SK-N-SH treated with all-trans-retinoic acid at 6 μM for 48 hours (cell line): ENCODE measurements at regions not wholly inside any gene's neighbourhood (a gene's known extent, or its start where the extent isn't known, plus 50 kb on each side); places are given as distances from the start of the nearest gene placed in this dataset.

Experiments
- ARNTL ChIP-seq: fragments of 450-650 bp; formaldehyde crosslinking; IDR thresholded peaks from 2 replicates; pipeline ENCODE4 v1.5.0; 2020; ENCODE audit warnings: low read depth, mild to moderate bottlenecking, moderate library complexity, borderline replicate concordance
- TCF4 ChIP-seq: fragments of 250-450 bp; sonication (Bioruptor Pico); IDR thresholded peaks from 2 replicates; pipeline ENCODE4 v1.8.0; 2021; ENCODE audit warnings: mild to moderate bottlenecking, moderate library complexity, borderline replicate concordance
- TOX ChIP-seq: fragments of 250-450 bp; sonication (Bioruptor Pico); IDR thresholded peaks from 2 replicates; pipeline ENCODE4 v1.8.0; 2021; ENCODE audit warnings: mild to moderate bottlenecking, moderate library complexity, borderline replicate concordance
- ZFP3 ChIP-seq: fragments of 250-450 bp; sonication (Bioruptor Pico); IDR thresholded peaks from 2 replicates; pipeline ENCODE4 v1.5.0; 2020; ENCODE audit warnings: mild to moderate bottlenecking, moderate library complexity
- ZFP30 ChIP-seq: fragments of 450-650 bp; formaldehyde crosslinking; IDR thresholded peaks from 2 replicates; pipeline ENCODE4 v1.5.0; 2022; ENCODE audit warnings: mild to moderate bottlenecking, moderate library complexity
- TF ChIP-seq, protein P1 (sequence below): fragments of 250-450 bp; sonication (Bioruptor Pico); IDR thresholded peaks from 2 replicates; pipeline ENCODE4 v1.8.0; 2020; ENCODE audit warnings: mild to moderate bottlenecking, moderate library complexity, borderline replicate concordance
- TF ChIP-seq, protein P2 (sequence below): fragments of 250-450 bp; sonication (Bioruptor Pico); IDR thresholded peaks from 2 replicates; pipeline ENCODE4 v1.5.1; 2020; ENCODE audit warnings: low read depth, mild to moderate bottlenecking, moderate library complexity
- TF ChIP-seq, protein P3 (sequence below): fragments of 250-450 bp; sonication (Bioruptor Pico); IDR thresholded peaks from 2 replicates; pipeline ENCODE4 v1.5.0; 2020; ENCODE audit warnings: mild to moderate bottlenecking, moderate library complexity

DNA sequence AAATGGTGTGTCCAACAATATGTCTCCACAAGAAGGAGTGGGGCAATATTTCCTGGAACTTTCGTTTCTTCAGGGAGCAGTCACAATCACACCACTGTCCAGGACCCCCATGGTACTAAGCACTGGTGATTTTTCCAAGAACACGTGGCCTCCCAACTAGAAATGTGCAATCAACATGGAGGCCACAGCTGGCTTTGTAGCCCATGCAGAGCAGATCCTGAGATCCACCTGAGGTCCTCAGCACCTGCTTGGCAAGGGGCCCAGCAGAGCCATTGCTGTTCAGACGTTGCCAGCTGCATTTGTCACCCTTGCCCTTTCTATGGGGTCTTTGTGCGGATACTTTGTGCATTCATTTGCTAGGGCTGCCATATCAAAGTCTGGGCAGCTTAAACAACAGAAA is 334.5 kb upstream of the IRX4 start:
- TF ChIP-seq, protein P1, sequence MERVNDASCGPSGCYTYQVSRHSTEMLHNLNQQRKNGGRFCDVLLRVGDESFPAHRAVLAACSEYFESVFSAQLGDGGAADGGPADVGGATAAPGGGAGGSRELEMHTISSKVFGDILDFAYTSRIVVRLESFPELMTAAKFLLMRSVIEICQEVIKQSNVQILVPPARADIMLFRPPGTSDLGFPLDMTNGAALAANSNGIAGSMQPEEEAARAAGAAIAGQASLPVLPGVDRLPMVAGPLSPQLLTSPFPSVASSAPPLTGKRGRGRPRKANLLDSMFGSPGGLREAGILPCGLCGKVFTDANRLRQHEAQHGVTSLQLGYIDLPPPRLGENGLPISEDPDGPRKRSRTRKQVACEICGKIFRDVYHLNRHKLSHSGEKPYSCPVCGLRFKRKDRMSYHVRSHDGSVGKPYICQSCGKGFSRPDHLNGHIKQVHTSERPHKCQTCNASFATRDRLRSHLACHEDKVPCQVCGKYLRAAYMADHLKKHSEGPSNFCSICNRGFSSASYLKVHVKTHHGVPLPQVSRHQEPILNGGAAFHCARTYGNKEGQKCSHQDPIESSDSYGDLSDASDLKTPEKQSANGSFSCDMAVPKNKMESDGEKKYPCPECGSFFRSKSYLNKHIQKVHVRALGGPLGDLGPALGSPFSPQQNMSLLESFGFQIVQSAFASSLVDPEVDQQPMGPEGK, result no peak
- TF ChIP-seq ZFP3 (CRISPR knock-in tag) (no peak), TCF4 (no peak), ARNTL (CRISPR knock-in tag) (no peak), ZFP30 (CRISPR knock-in tag) (no peak), TOX (CRISPR knock-in tag) (no peak)
- TF ChIP-seq, protein P2, sequence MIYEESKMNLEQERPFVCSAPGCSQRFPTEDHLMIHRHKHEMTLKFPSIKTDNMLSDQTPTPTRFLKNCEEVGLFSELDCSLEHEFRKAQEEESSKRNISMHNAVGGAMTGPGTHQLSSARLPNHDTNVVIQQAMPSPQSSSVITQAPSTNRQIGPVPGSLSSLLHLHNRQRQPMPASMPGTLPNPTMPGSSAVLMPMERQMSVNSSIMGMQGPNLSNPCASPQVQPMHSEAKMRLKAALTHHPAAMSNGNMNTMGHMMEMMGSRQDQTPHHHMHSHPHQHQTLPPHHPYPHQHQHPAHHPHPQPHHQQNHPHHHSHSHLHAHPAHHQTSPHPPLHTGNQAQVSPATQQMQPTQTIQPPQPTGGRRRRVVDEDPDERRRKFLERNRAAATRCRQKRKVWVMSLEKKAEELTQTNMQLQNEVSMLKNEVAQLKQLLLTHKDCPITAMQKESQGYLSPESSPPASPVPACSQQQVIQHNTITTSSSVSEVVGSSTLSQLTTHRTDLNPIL, result no peak
- TF ChIP-seq, protein P3, sequence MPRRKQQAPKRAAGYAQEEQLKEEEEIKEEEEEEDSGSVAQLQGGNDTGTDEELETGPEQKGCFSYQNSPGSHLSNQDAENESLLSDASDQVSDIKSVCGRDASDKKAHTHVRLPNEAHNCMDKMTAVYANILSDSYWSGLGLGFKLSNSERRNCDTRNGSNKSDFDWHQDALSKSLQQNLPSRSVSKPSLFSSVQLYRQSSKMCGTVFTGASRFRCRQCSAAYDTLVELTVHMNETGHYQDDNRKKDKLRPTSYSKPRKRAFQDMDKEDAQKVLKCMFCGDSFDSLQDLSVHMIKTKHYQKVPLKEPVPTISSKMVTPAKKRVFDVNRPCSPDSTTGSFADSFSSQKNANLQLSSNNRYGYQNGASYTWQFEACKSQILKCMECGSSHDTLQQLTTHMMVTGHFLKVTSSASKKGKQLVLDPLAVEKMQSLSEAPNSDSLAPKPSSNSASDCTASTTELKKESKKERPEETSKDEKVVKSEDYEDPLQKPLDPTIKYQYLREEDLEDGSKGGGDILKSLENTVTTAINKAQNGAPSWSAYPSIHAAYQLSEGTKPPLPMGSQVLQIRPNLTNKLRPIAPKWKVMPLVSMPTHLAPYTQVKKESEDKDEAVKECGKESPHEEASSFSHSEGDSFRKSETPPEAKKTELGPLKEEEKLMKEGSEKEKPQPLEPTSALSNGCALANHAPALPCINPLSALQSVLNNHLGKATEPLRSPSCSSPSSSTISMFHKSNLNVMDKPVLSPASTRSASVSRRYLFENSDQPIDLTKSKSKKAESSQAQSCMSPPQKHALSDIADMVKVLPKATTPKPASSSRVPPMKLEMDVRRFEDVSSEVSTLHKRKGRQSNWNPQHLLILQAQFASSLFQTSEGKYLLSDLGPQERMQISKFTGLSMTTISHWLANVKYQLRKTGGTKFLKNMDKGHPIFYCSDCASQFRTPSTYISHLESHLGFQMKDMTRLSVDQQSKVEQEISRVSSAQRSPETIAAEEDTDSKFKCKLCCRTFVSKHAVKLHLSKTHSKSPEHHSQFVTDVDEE (CRISPR knock-in tag), result no peak
